ENCODE measurements at regions not wholly inside any gene's neighbourhood (a gene's known extent, or its start where the extent isn't known, plus 50 kb on each side); places are given as distances from the start of the nearest gene placed in this dataset.

- Mint-ChIP-seq H3K4me1 (no peaks in the 10 kb centered on the region), H3K27me3 (no peaks in the 10 kb centered on the region), H3K9me3 (no peaks in the 10 kb centered on the region), H3K27ac (no peak overlapping the region), H3K4me3 (no peak overlapping the region), H3K36me3 (ENCODE audit: low read depth) (no peaks in the 10 kb centered on the region)
- no peak for ATAC-seq (replicated peaks)
Measured at GRCh38 chrX:22629105-22629725, 356.5 kb downstream of the CBLL2 start.

GRCh38 chrX:22634083-22634482 is 361.4 kb downstream of the CBLL2 start:
- no peaks in the 10 kb centered on the region for H3K9me3 Mint-ChIP-seq
- no peak overlapping the region for H3K27ac Mint-ChIP-seq
- no peaks in the 10 kb centered on the region for H3K4me1 Mint-ChIP-seq
- no peaks in the 10 kb centered on the region for H3K36me3 Mint-ChIP-seq (ENCODE audit: low read depth)
- ATAC-seq (replicated peaks): no peak
- H3K4me3 Mint-ChIP-seq: no peak overlapping the region
- H3K27me3 Mint-ChIP-seq: no peaks in the 10 kb centered on the region

GRCh38 chrX:22634751-22635150 is 362.0 kb downstream of the CBLL2 start:
- no peak overlapping the region for H3K4me3 Mint-ChIP-seq
- no peaks in the 10 kb centered on the region for H3K4me1 Mint-ChIP-seq
- H3K36me3 Mint-ChIP-seq (ENCODE audit: low read depth): no peaks in the 10 kb centered on the region
- H3K27ac Mint-ChIP-seq: no peak overlapping the region
- ATAC-seq (replicated peaks): no peak
- H3K9me3 Mint-ChIP-seq: no peaks in the 10 kb centered on the region
- H3K27me3 Mint-ChIP-seq: no peaks in the 10 kb centered on the region

- ATAC-seq (replicated peaks): no peak
- Mint-ChIP-seq H3K36me3 (ENCODE audit: low read depth) (no peaks in the 10 kb centered on the region), H3K4me3 (no peak overlapping the region), H3K27me3 (no peaks in the 10 kb centered on the region), H3K27ac (no peak overlapping the region), H3K4me1 (no peaks in the 10 kb centered on the region), H3K9me3 (no peaks in the 10 kb centered on the region)
Measured at GRCh38 chrX:22648281-22648680, 351.5 kb upstream of the DDX53 start.

- H3K36me3 Mint-ChIP-seq (ENCODE audit: low read depth): no peaks in the 10 kb centered on the region
- no peaks in the 10 kb centered on the region for H3K9me3 Mint-ChIP-seq
- no peak overlapping the region for H3K27ac Mint-ChIP-seq
- no peaks in the 10 kb centered on the region for H3K27me3 Mint-ChIP-seq
- no peak for ATAC-seq (replicated peaks)
- no peak overlapping the region for H3K4me3 Mint-ChIP-seq
- H3K4me1 Mint-ChIP-seq: no peaks in the 10 kb centered on the region
Measured at GRCh38 chrX:22650691-22651090, 349.1 kb upstream of the DDX53 start.

- Mint-ChIP-seq H3K4me3 (no peak overlapping the region), H3K27me3 (no peaks in the 10 kb centered on the region)
Measured at GRCh38 chrX:22652596-22652995, 347.2 kb upstream of the DDX53 start.

GRCh38 chrX:22660756-22661155 is 339.0 kb upstream of the DDX53 start:
- Mint-ChIP-seq H3K27me3 (no peaks in the 10 kb centered on the region), H3K9me3 (no peaks in the 10 kb centered on the region), H3K36me3 (ENCODE audit: low read depth) (no peaks in the 10 kb centered on the region), H3K27ac (no peak overlapping the region), H3K4me3 (no peak overlapping the region), H3K4me1 (no peaks in the 10 kb centered on the region)
- ATAC-seq (replicated peaks): no peak

More at GRCh38 chrX:22652596-22652995, 347.2 kb upstream of the DDX53 start:
- H3K4me1 Mint-ChIP-seq: no peaks in the 10 kb centered on the region
- ATAC-seq (replicated peaks): no peak
- H3K36me3 Mint-ChIP-seq (ENCODE audit: low read depth): no peaks in the 10 kb centered on the region
- no peaks in the 10 kb centered on the region for H3K9me3 Mint-ChIP-seq
- no peak overlapping the region for H3K27ac Mint-ChIP-seq

- no peak for ATAC-seq (replicated peaks)
- H3K27ac Mint-ChIP-seq: no peak overlapping the region
- H3K36me3 Mint-ChIP-seq (ENCODE audit: low read depth): no peaks in the 10 kb centered on the region
- no peaks in the 10 kb centered on the region for H3K4me1 Mint-ChIP-seq
- H3K27me3 Mint-ChIP-seq: no peaks in the 10 kb centered on the region
- H3K4me3 Mint-ChIP-seq: no peak overlapping the region
- H3K9me3 Mint-ChIP-seq: no peaks in the 10 kb centered on the region
Measured at GRCh38 chrX:22662776-22663175, 337.0 kb upstream of the DDX53 start.

- ATAC-seq (replicated peaks): no peak
- H3K27ac Mint-ChIP-seq: no peak overlapping the region
- H3K4me3 Mint-ChIP-seq: no peak overlapping the region
- no peaks in the 10 kb centered on the region for H3K36me3 Mint-ChIP-seq (ENCODE audit: low read depth)
- no peaks in the 10 kb centered on the region for H3K9me3 Mint-ChIP-seq
- H3K4me1 Mint-ChIP-seq: no peaks in the 10 kb centered on the region
- H3K27me3 Mint-ChIP-seq: no peaks in the 10 kb centered on the region
Measured at GRCh38 chrX:22664826-22665225, 334.9 kb upstream of the DDX53 start.

- Mint-ChIP-seq H3K4me3 (no peak overlapping the region), H3K9me3 (no peaks in the 10 kb centered on the region), H3K27ac (no peak overlapping the region), H3K36me3 (ENCODE audit: low read depth) (no peaks in the 10 kb centered on the region), H3K27me3 (no peaks in the 10 kb centered on the region), H3K4me1 (no peaks in the 10 kb centered on the region)
- no peak for ATAC-seq (replicated peaks)
Measured at GRCh38 chrX:22665818-22666217, 333.9 kb upstream of the DDX53 start.

- H3K4me1 Mint-ChIP-seq: no peaks in the 10 kb centered on the region
- no peak for ATAC-seq (replicated peaks)
- no peaks in the 10 kb centered on the region for H3K27me3 Mint-ChIP-seq
- no peak overlapping the region for H3K4me3 Mint-ChIP-seq
- no peak overlapping the region for H3K27ac Mint-ChIP-seq
- no peaks in the 10 kb centered on the region for H3K9me3 Mint-ChIP-seq
- H3K36me3 Mint-ChIP-seq (ENCODE audit: low read depth): no peaks in the 10 kb centered on the region
Measured at GRCh38 chrX:22666441-22666840, 333.3 kb upstream of the DDX53 start.

- H3K4me3 Mint-ChIP-seq: no peak overlapping the region
- H3K27me3 Mint-ChIP-seq: no peaks in the 10 kb centered on the region
- H3K27ac Mint-ChIP-seq: no peak overlapping the region
- peaks cover 4% of the 10 kb centered on the region for H3K9me3 Mint-ChIP-seq
- no peak for ATAC-seq (replicated peaks)
- no peaks in the 10 kb centered on the region for H3K36me3 Mint-ChIP-seq (ENCODE audit: low read depth)
- H3K4me1 Mint-ChIP-seq: no peaks in the 10 kb centered on the region
Measured at GRCh38 chrX:22674932-22675331, 324.8 kb upstream of the DDX53 start.

GRCh38 chrX:22686138-22686541 is 313.6 kb upstream of the DDX53 start:
- no peaks in the 10 kb centered on the region for H3K9me3 Mint-ChIP-seq
- H3K4me3 Mint-ChIP-seq: no peak overlapping the region
- no peak overlapping the region for H3K27ac Mint-ChIP-seq
- no peaks in the 10 kb centered on the region for H3K27me3 Mint-ChIP-seq
- ATAC-seq (replicated peaks): no peak
- H3K4me1 Mint-ChIP-seq: no peaks in the 10 kb centered on the region
- H3K36me3 Mint-ChIP-seq (ENCODE audit: low read depth): no peaks in the 10 kb centered on the region

- no peaks in the 10 kb centered on the region for H3K36me3 Mint-ChIP-seq (ENCODE audit: low read depth)
- no peaks in the 10 kb centered on the region for H3K9me3 Mint-ChIP-seq
- ATAC-seq (replicated peaks): no peak
- H3K27me3 Mint-ChIP-seq: no peaks in the 10 kb centered on the region
- H3K4me1 Mint-ChIP-seq: no peaks in the 10 kb centered on the region
- H3K4me3 Mint-ChIP-seq: no peak overlapping the region
- H3K27ac Mint-ChIP-seq: no peak overlapping the region
Measured at GRCh38 chrX:22689290-22689689, 310.5 kb upstream of the DDX53 start.

- Mint-ChIP-seq H3K27me3 (no peaks in the 10 kb centered on the region), H3K4me1 (no peaks in the 10 kb centered on the region), H3K36me3 (ENCODE audit: low read depth) (no peaks in the 10 kb centered on the region), H3K9me3 (no peaks in the 10 kb centered on the region), H3K4me3 (no peak overlapping the region), H3K27ac (no peak overlapping the region)
- no peak for ATAC-seq (replicated peaks)
Measured at GRCh38 chrX:22690116-22690515, 309.6 kb upstream of the DDX53 start.

GRCh38 chrX:22691966-22692565 is 307.7 kb upstream of the DDX53 start:
- Mint-ChIP-seq H3K4me3 (no peak overlapping the region), H3K27ac (no peak overlapping the region), H3K36me3 (ENCODE audit: low read depth) (no peaks in the 10 kb centered on the region), H3K4me1 (no peaks in the 10 kb centered on the region), H3K9me3 (no peaks in the 10 kb centered on the region), H3K27me3 (no peaks in the 10 kb centered on the region)
- no peak for ATAC-seq (replicated peaks)

Measured in activated T-helper 17 cell treated with anti-CD3 and anti-CD28 coated beads, Interleukin-2, amount 50 U/mL, for 72 hours (primary cell).